Smooth muscle cell (in vitro differentiated cells): ENCODE measurements at regions not wholly inside any gene's neighbourhood (a gene's known extent, or its start where the extent isn't known, plus 50 kb on each side); places are given as distances from the start of the nearest gene placed in this dataset.

ENCODE experiments used
- DNase-seq: peaks from one replicate; lab custom pipeline; 2025; ENCODE audit not compliant: unreplicated experiment; lab: John Stamatoyannopoulos, UW
- H2AFZ ChIP-seq: fragments of 200-600 bp; sonication (generic); 2 replicates; pipeline ENCODE4 v1.6.0; 2016; ENCODE audit warnings: antibody characterized with exemption, low read depth, mild to moderate bottlenecking
- H3F3A ChIP-seq: fragments of 200-600 bp; sonication (generic); 2 replicates; pipeline ENCODE4 v1.6.0; 2017; ENCODE audit warnings: antibody characterized with exemption, low read depth
- H3K27ac ChIP-seq: fragments of 200-600 bp; sonication (generic); 2 replicates; pipeline ENCODE4 v1.5.1; 2016; ENCODE audit warnings: low read depth, mild to moderate bottlenecking
- H3K27me3 ChIP-seq: fragments of 200-600 bp; sonication (generic); 2 replicates; pipeline ENCODE4 v1.6.1; 2016; ENCODE audit warnings: low read depth, mild to moderate bottlenecking
- H3K36me3 ChIP-seq: fragments of 200-600 bp; sonication (generic); 2 replicates; pipeline ENCODE4 v1.5.1; 2016; ENCODE audit warnings: low read depth
- H3K4me1 ChIP-seq: fragments of 200-600 bp; sonication (generic); 2 replicates; pipeline ENCODE4 v1.5.1; 2016; ENCODE audit warnings: low read depth
- H3K4me2 ChIP-seq: fragments of 200-600 bp; sonication (generic); 2 replicates; pipeline ENCODE4 v1.6.0; 2016; ENCODE audit warnings: mild to moderate bottlenecking
- H3K4me3 ChIP-seq: fragments of 200-600 bp; sonication (generic); 2 replicates; pipeline ENCODE4 v1.5.1; 2016; ENCODE audit warnings: mild to moderate bottlenecking
- H3K79me2 ChIP-seq: fragments of 200-600 bp; sonication (generic); 2 replicates; pipeline ENCODE4 v1.6.0; 2016; ENCODE audit warnings: low read depth, mild to moderate bottlenecking
- H3K9ac ChIP-seq: fragments of 200-600 bp; sonication (generic); 2 replicates; pipeline ENCODE4 v1.6.0; 2016; ENCODE audit warnings: low read depth
- H3K9me3 ChIP-seq: fragments of 200-600 bp; sonication (generic); replicated peaks from 2 replicates; pipeline ENCODE4 v1.5.1; 2016; ENCODE audit warnings: low read depth
- H4K20me1 ChIP-seq: fragments of 200-600 bp; sonication (generic); 2 replicates; pipeline ENCODE4 v1.6.0; 2016; ENCODE audit warnings: low read depth
- WGBS: methylation state at CpG from one replicate; pipeline ENCODE4 v1.1.7; 2016; ENCODE audit warnings: low lambda C conversion rate; 5-methylcytosine and 5-hydroxymethylcytosine counted together
- TF ChIP-seq, protein P1 (sequence below): fragments of 200-600 bp; sonication (generic); IDR thresholded peaks from 2 replicates; pipeline ENCODE4 v1.5.1; 2017; ENCODE audit warnings: borderline replicate concordance, mild to moderate bottlenecking, antibody characterized with exemption; ENCODE audit not compliant: insufficient read depth, poor library complexity, severe bottlenecking

DNA sequence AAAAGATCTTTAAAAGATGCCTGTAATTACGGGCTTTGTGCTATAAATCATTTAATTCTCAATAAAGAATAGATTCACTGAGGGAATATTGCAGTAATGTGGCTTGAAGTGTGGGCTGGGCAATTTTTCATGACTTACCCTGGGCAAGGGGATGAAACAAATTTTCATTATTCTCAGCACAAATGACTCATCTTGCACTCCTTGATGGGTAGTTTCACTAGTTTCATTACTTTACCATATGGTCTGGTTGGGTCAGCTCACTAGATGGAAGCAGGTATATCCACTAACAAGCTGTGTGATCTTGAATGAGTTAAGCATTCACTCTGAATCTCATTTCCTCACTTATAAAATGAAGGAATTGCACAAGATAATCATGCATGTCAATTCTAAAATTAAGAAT lies 234.3 kb downstream of the ABCC12 start:
- 65% methylated on average over 1 of the region's 1 CpG for WGBS
- TF ChIP-seq, protein P1, sequence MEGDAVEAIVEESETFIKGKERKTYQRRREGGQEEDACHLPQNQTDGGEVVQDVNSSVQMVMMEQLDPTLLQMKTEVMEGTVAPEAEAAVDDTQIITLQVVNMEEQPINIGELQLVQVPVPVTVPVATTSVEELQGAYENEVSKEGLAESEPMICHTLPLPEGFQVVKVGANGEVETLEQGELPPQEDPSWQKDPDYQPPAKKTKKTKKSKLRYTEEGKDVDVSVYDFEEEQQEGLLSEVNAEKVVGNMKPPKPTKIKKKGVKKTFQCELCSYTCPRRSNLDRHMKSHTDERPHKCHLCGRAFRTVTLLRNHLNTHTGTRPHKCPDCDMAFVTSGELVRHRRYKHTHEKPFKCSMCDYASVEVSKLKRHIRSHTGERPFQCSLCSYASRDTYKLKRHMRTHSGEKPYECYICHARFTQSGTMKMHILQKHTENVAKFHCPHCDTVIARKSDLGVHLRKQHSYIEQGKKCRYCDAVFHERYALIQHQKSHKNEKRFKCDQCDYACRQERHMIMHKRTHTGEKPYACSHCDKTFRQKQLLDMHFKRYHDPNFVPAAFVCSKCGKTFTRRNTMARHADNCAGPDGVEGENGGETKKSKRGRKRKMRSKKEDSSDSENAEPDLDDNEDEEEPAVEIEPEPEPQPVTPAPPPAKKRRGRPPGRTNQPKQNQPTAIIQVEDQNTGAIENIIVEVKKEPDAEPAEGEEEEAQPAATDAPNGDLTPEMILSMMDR = no peak
- Histone ChIP-seq H3K4me2 (no peak overlapping the region), H4K20me1 (no peaks in the 10 kb centered on the region), H3K9me3 (no peaks in the 10 kb centered on the region), H3K36me3 (no peaks in the 10 kb centered on the region), H3K4me3 (no peak overlapping the region), H3K4me1 (no peaks in the 10 kb centered on the region), H3K79me2 (no peaks in the 10 kb centered on the region), H3F3A (no peaks in the 10 kb centered on the region), H3K27ac (no peak overlapping the region), H2AFZ (no peak overlapping the region), H3K27me3 (no peaks in the 10 kb centered on the region), H3K9ac (no peak overlapping the region)
- no peak for DNase-seq

DNA sequence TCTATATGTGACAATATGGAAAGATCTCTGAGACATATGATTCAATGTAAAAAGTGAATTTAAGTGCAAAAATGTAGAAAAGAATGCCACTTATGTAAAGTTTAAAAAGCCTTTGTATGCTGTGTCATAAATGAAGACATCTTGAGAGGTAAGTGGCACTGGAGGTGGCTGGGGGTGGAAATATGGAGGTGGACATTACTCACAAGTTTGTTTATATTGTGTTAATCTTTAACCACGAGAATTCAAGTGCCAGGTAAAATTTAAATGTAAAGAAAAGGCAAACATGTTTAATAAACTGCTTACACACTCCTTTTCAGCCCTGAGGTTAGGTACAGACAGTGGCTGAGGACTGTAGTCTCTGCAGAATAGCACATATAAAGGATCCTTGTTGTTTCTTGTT lies 235.1 kb downstream of the ABCC12 start:
- H3K9ac ChIP-seq = no peak overlapping the region
- no peaks in the 10 kb centered on the region for H4K20me1 ChIP-seq
- H3K79me2 ChIP-seq = no peaks in the 10 kb centered on the region
- no peaks in the 10 kb centered on the region for H3K36me3 ChIP-seq
- no peak overlapping the region for H3K4me3 ChIP-seq
- no peaks in the 10 kb centered on the region for H3F3A ChIP-seq
- no peaks in the 10 kb centered on the region for H3K4me1 ChIP-seq
- DNase-seq = no peak
- 36% methylated on average over 1 of the region's 1 CpG for WGBS
- H3K27me3 ChIP-seq = no peaks in the 10 kb centered on the region
- H3K27ac ChIP-seq = no peak overlapping the region
- H3K9me3 ChIP-seq = no peaks in the 10 kb centered on the region
- TF ChIP-seq, protein P1 = no peak
- no peak overlapping the region for H3K4me2 ChIP-seq
- H2AFZ ChIP-seq = no peak overlapping the region

DNA sequence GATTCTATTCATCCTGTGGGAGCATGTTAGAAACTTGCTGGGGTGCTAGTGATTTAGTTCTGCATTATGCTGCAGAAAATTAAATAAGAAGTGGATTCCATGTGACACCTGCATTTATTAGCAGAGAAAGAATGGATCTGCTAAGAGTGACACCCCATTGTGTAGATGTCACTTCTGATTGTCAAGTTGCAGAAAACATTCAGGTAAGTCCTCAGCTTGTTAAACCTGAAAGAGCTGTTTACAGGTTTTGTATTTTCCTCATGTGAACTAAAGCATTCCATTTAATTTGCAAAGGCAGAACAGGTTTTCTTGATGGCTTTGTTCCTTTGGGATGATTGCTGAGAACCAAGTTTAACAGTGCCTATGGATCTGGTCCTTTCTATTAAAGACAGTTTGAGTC lies 238.7 kb downstream of the ABCC12 start:
- Histone ChIP-seq H3K79me2 (no peaks in the 10 kb centered on the region), H3K4me1 (no peaks in the 10 kb centered on the region), H3K27ac (no peak overlapping the region), H3K4me2 (no peak overlapping the region), H3K9ac (no peak overlapping the region), H4K20me1 (no peaks in the 10 kb centered on the region), H3K27me3 (no peaks in the 10 kb centered on the region), H3F3A (no peaks in the 10 kb centered on the region), H2AFZ (no peak overlapping the region), H3K4me3 (no peak overlapping the region), H3K36me3 (no peaks in the 10 kb centered on the region), H3K9me3 (no peaks in the 10 kb centered on the region)
- no peak for DNase-seq
- TF ChIP-seq, protein P1 = no peak

DNA sequence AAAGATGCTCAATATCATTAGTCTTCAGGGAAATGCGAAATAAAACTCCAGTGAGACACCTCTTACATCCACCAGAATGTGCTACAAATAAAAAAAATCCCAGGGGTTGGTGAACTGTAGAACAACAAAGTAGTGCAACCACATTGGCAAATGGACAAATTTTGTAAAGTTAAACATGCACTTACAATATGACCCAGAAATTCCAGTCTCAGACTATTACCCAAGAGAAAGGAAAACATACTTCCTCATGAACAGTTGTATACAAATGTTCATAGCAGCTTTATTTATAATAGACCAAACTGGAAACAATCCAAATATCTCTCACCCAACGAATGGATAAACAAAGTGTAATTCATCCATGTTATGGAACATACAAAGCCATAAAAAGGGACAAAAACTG lies 239.5 kb downstream of the ABCC12 start:
- 80% methylated on average over 2 of the region's 2 CpGs for WGBS
- Histone ChIP-seq H4K20me1 (no peaks in the 10 kb centered on the region), H3K79me2 (no peaks in the 10 kb centered on the region), H3K27me3 (no peaks in the 10 kb centered on the region), H3K4me3 (no peak overlapping the region), H3F3A (no peaks in the 10 kb centered on the region), H3K27ac (no peak overlapping the region), H3K9me3 (no peaks in the 10 kb centered on the region), H3K4me2 (no peak overlapping the region), H3K36me3 (no peaks in the 10 kb centered on the region), H3K4me1 (no peaks in the 10 kb centered on the region), H2AFZ (no peak overlapping the region), H3K9ac (no peak overlapping the region)
- no peak for DNase-seq
- TF ChIP-seq, protein P1 = no peak
